GM21360 (cell line): ENCODE measurements at regions not wholly inside any gene's neighbourhood (a gene's known extent, or its start where the extent isn't known, plus 50 kb on each side); places are given as distances from the start of the nearest gene placed in this dataset.
"Not testable (repeated sequence)": the region's sequence is repeated elsewhere in the genome, so short reads cannot be mapped to it uniquely, and the experiment has no call there.

Source experiments
- ATAC-seq: cut with Tn5 transposase; IDR thresholded peaks from one replicate; pipeline ENCODE4 v1.9.1; 2021; ENCODE audit warnings: mild to moderate bottlenecking, moderate library complexity; ENCODE audit not compliant: unreplicated experiment

- ATAC-seq, result no peak
These were observed 393.7 kb upstream of the FANCL start for GRCh38 chr2:58634653-58635370.

DNA sequence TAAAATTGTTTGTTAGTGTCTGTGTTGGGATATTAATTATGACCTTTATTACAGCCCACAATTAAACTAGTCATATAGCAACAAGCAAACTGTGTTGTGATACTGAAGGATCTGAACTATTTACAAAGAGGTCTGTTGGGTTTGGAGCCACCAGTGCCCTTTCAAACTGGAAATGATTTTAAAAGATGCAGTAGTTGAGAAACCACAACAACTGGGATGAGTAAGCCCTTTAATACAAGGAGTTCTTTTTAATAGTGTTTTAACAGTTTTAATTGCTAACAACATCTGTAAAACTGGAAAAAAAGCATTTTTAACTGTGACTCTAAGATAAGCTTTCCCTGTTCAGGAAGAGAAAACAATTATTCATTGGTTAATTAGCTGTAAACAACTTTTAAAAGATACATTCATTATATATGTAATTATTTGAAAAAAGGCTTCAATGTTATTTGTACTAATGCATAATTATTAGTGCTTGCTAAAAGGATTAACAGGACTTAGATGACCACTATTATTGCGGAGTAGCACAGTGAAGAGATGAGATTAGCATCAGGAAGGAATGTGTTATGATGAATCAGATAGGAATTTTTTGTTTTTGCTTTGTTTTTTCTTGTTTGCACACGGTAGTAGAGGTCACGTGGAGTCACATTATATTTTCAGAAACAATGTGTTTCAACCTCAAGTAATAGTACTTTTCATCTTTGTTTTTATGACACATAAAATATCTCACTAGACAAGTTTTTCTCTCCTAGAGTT is 392.7 kb upstream of the FANCL start:
- ATAC-seq, result no peak

GRCh38 chr2:58631986-58632385 is 390.9 kb upstream of the FANCL start:
- ATAC-seq, result no peak

- no peak for ATAC-seq
These were observed 388.5 kb upstream of the FANCL start for GRCh38 chr2:58629545-58630119.

- ATAC-seq, result no peak
These were observed 379.8 kb upstream of the FANCL start for GRCh38 chr2:58620896-58621295.

GRCh38 chr2:58620093-58620492 is 379.0 kb upstream of the FANCL start:
- no peak for ATAC-seq

DNA sequence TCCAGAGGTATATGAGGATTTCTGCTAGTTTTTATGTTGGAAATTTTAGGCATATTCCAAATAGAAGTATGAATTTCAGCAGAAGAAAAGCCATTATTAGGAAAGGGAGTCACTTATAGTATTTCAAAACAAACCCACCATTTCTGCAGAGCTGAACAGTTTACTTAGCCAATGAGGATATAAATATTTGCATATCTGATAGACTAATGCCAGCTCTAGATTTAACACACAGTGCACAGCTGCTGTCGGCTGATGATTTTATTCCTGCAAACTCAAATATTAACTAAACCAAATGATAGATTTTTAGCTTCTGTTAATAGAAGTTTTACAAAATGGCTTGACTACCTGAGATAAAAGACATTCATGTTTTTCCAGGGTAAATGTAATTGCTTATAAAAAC is 375.8 kb upstream of the FANCL start:
- no peak for ATAC-seq

- ATAC-seq, result no peak
These were observed 373.1 kb upstream of the FANCL start for GRCh38 chr2:58614219-58614618.

- ATAC-seq, result no peak
These were observed 371.8 kb upstream of the FANCL start for GRCh38 chr2:58612973-58613372.

- ATAC-seq, result no peak
These were observed 368.2 kb upstream of the FANCL start for GRCh38 chr2:58609326-58609725.

DNA sequence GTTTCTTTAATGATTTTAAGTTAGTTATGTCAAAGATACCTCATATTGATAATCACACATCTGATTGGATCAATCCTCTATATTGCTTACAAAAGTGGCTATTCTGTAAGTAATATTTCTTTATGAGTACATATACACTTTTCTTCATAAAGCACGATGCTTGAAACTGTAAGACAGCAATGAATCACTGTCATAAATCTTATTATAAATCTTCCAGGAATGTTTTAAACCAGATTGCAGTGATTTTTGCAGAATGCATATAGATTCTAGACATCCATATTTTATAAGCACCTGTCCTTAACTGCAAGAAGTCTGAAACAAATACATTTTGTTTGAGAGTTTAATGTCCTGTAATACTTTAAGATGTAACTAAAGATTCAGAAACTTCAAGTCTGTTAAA is 367.0 kb upstream of the FANCL start:
- ATAC-seq, result no peak

DNA sequence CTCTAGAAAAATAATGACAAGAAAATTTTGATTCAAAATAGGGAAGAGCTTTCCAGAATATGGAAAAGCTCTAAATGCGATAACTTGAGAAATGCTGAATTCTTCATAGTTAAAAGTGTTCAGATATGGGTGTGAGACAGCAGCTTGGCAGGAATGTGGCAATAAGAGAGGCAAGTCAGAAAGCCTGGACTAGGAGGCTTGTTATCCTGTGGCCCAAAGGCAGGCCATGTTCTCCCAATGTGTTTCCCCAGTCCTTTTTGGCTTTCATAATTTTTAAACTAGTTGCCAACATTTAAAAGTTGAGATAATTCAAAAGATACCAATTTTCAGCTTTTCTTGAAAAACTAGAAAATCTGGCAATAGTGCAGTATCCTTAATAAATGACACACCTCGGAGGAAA is 366.3 kb upstream of the FANCL start:
- no peak for ATAC-seq

- ATAC-seq, result no peak
These were observed 365.7 kb upstream of the FANCL start for GRCh38 chr2:58606799-58607198.

GRCh38 chr2:58604096-58604495 is 363.0 kb upstream of the FANCL start:
- ATAC-seq, result no peak

DNA sequence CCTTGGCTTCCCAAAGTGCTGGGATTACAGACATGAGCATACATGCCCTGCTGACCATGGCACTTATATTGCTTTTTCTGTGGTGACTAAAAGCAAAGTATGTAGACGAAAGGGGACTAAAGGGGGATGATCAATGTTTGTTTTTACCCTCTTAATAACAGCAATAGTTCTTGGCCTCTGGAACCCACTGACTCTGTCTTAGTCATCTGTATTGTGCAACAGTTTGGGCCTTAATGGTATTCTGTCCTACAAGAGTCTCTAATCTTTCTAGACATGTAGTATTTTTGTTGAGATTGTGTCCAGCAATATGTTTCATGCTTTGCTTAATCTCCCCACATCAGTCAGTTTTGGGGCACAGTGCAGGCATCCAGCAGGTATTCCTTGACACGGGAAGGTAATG is 359.9 kb upstream of the FANCL start:
- ATAC-seq, result no peak

DNA sequence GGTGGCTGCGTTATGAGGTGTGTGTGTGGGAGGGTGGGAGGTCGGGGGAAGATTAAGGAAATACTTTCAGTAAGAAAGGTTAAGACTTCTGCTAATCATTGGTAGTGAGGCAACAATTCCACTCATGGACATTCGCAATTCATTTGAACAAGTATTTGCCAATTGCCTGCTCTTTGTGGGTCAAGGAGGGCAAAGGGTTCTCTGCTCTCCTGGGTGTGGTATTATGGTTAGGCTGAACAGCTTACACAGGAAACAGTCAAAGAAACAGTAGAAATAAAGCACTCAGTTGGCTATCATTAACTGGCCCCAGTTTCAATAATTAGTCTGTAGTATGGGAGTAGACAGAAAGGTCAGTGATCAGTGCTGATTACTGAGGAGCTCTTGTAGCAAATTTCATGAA is 357.0 kb upstream of the FANCL start:
- no peak for ATAC-seq

DNA sequence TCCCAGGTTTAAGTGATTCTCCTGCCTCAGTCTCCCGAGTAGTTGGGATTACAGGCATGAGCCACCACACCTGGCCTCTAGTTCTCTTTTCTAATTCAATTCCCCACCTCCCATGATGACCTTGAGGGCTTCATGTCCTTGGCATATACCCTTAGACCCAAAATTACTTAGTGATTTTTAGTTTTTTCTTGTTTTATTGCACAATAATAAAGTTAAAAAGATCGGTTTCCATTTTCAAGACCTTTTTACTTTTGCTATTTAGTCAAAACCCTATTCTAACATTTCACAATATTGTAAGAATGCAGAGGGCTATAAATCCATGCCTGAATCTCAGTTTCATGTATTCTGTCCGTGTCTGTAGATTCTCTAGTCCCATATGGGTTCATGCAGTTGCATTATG is 354.6 kb upstream of the FANCL start:
- no peak for ATAC-seq

DNA sequence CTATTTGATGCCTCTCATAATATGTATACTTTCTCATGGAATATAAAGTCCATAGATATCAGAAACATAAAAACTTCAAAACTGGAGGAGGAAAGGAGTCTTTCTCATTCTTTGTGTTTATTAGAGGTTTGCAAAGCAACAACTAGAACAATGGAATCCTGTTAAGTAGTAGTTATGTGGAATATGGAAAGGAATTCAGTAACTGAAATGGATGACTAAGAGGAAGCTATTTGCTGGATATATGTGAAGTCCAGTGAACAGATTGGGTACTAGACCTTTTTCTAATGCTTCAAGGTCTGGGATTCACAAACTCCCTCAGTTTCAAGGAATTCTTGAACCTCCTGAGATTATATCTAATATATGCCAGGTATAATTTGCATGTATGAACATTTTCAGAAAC is 353.6 kb upstream of the FANCL start:
- no peak for ATAC-seq

- ATAC-seq, result no peak
These were observed 353.1 kb upstream of the FANCL start for GRCh38 chr2:58594175-58594574.

- not testable (repeated sequence) for ATAC-seq
These were observed 345.1 kb upstream of the FANCL start for GRCh38 chr2:58586178-58586577.

GRCh38 chr2:58585233-58585632 is 344.1 kb upstream of the FANCL start:
- no peak for ATAC-seq

- ATAC-seq, result no peak
These were observed 343.5 kb upstream of the FANCL start for GRCh38 chr2:58584606-58585118.
